ENCODE measurements at regions not wholly inside any gene's neighbourhood (a gene's known extent, or its start where the extent isn't known, plus 50 kb on each side); places are given as distances from the start of the nearest gene placed in this dataset.
A peak's percentile ranks its signal among the peaks of the same experiment; 100 is the strongest.

- Histone ChIP-seq H3K4me1 (ENCODE audit: control insufficient read depth in 5 of 5, insufficient read depth in 5 of 5, low read length in 5 of 5) (peaks cover 3 to 46% (median 14%) of the 10 kb centered on the region in 5 donors), H3K9me3 (ENCODE audit: control insufficient read depth in 4 of 4, insufficient read depth in 3 of 4, low read length in 3 of 4) (no peaks in the 10 kb centered on the region), H3K27me3 (ENCODE audit: control insufficient read depth in 3 of 3, insufficient read depth in 3 of 3, low read length in 2 of 3) (no peaks in the 10 kb centered on the region), H3K36me3 (ENCODE audit: control insufficient read depth in 4 of 4, insufficient read depth in 4 of 4, low read length in 4 of 4) (no peaks in the 10 kb centered on the region), H3K27ac (ENCODE audit: low read depth in 1 of 2, low read length in 1 of 2) (peak overlapping the region in 1 of 2 donors; percentile 78), H3K4me3 (no peak overlapping the region), H3K9ac (ENCODE audit: insufficient read depth in 1 of 2, low read length in 2 of 2) (no peak overlapping the region)
- ATAC-seq (ENCODE audit: insufficient read depth, low FRiP score) (no peak), DNase-seq (no peak)
- TF ChIP-seq CTCF (IDR thresholded peaks at IDR 0.05; ENCODE audit: control extremely low read depth, extremely low read depth): no peak
- WGBS, 2 donors: 80 to 90% methylated on average over 2 of the region's 2 CpGs
Measured at GRCh38 chr9:14434971-14435718, 121.2 kb upstream of the NFIB start.

GRCh38 chr9:14434158-14434504 lies 120.2 kb upstream of the NFIB start:
- Histone ChIP-seq H3K27me3 (ENCODE audit: control insufficient read depth in 3 of 3, insufficient read depth in 3 of 3, low read length in 2 of 3) (no peaks in the 10 kb centered on the region), H3K36me3 (ENCODE audit: control insufficient read depth in 4 of 4, insufficient read depth in 4 of 4, low read length in 4 of 4) (no peaks in the 10 kb centered on the region), H3K4me1 (ENCODE audit: control insufficient read depth in 5 of 5, insufficient read depth in 5 of 5, low read length in 5 of 5) (peaks cover 3 to 46% (median 14%) of the 10 kb centered on the region in 5 donors), H3K27ac (ENCODE audit: low read depth in 1 of 2, low read length in 1 of 2) (peak overlapping the region in 1 of 2 donors; percentile 30), H3K9me3 (ENCODE audit: control insufficient read depth in 4 of 4, insufficient read depth in 3 of 4, low read length in 3 of 4) (no peaks in the 10 kb centered on the region), H3K4me3 (no peak overlapping the region), H3K9ac (ENCODE audit: insufficient read depth in 1 of 2, low read length in 2 of 2) (peak overlapping the region in 1 of 2 donors; percentile 35)
- ATAC-seq (ENCODE audit: insufficient read depth, low FRiP score) (no peak), DNase-seq (no peak)
- no peak for TF ChIP-seq CTCF (IDR thresholded peaks at IDR 0.05; ENCODE audit: control extremely low read depth, extremely low read depth)

GRCh38 chr9:14433351-14434157 lies 119.6 kb upstream of the NFIB start:
- TF ChIP-seq CTCF (IDR thresholded peaks at IDR 0.05; ENCODE audit: control extremely low read depth, extremely low read depth): peak; percentile 1
- DNase-seq: peak; percentile 85 to 97 (median 94)
- Histone ChIP-seq H3K9me3 (ENCODE audit: control insufficient read depth in 4 of 4, insufficient read depth in 3 of 4, low read length in 3 of 4) (no peaks in the 10 kb centered on the region), H3K4me3 (no peak overlapping the region), H3K9ac (ENCODE audit: insufficient read depth in 1 of 2, low read length in 2 of 2) (peak overlapping the region in 1 of 2 donors; percentile 35), H3K27ac (ENCODE audit: low read depth in 1 of 2, low read length in 1 of 2) (peak overlapping the region in 1 of 2 donors; percentile 23), H3K27me3 (ENCODE audit: control insufficient read depth in 3 of 3, insufficient read depth in 3 of 3, low read length in 2 of 3) (no peaks in the 10 kb centered on the region), H3K36me3 (ENCODE audit: control insufficient read depth in 4 of 4, insufficient read depth in 4 of 4, low read length in 4 of 4) (no peaks in the 10 kb centered on the region), H3K4me1 (ENCODE audit: control insufficient read depth in 5 of 5, insufficient read depth in 5 of 5, low read length in 5 of 5) (peaks cover 3 to 45% (median 14%) of the 10 kb centered on the region in 5 donors)
- 7 to 19% methylated on average over 13 of the region's 13 CpGs for WGBS, 2 donors
- ATAC-seq (ENCODE audit: insufficient read depth, low FRiP score): no peak

Data from lung (tissue), 11 donors.